ENCODE measurements at regions not wholly inside any gene's neighbourhood (a gene's known extent, or its start where the extent isn't known, plus 50 kb on each side); places are given as distances from the start of the nearest gene placed in this dataset.

DNA sequence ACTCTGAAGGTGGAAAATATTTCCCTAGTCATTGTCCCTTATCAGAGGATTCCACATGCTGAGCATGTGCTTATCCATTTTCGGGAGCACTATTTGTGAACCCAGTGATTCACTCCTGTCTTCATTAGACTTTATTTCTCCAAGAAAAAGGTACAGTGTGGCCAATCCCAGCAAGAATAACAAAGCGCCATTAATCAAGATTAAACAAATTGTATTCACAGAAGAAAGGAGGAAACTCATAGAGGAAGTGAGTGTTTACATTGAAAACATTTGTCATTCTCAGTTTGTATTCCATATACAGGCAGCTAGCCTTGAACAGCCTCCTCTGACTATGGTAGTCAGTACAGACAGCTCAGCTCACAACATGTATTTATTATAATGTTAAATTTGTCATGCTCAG, 1669.9 kb upstream of the SPRY2 start:
- ChIA-PET CTCF (ENCODE audit: unreplicated experiment) (no interaction called here), POLR2A (no interaction called here)
- TF ChIP-seq, protein P1, sequence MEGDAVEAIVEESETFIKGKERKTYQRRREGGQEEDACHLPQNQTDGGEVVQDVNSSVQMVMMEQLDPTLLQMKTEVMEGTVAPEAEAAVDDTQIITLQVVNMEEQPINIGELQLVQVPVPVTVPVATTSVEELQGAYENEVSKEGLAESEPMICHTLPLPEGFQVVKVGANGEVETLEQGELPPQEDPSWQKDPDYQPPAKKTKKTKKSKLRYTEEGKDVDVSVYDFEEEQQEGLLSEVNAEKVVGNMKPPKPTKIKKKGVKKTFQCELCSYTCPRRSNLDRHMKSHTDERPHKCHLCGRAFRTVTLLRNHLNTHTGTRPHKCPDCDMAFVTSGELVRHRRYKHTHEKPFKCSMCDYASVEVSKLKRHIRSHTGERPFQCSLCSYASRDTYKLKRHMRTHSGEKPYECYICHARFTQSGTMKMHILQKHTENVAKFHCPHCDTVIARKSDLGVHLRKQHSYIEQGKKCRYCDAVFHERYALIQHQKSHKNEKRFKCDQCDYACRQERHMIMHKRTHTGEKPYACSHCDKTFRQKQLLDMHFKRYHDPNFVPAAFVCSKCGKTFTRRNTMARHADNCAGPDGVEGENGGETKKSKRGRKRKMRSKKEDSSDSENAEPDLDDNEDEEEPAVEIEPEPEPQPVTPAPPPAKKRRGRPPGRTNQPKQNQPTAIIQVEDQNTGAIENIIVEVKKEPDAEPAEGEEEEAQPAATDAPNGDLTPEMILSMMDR (conservative IDR thresholded peaks at IDR 0.05; ENCODE audit: low read length) = no peak
- TF ChIP-seq EZH2phosphoT487 (IDR thresholded peaks at IDR 0.05; ENCODE audit: borderline replicate concordance, low read depth, low read length) = no peak
- peaks cover 4% of the 10 kb centered on the region; the same call in 1 of the 2 replicates for H3K9me3 ChIP-seq (ENCODE audit: low read length)
- no peak for DNase-seq (ENCODE audit: low spot score)
- intact Hi-C loops (cut with micrococcal nuclease; ENCODE audit: unreplicated experiment) = no loop called here
- BruUV-seq (replicated peaks) = no TSS peak
- no peak overlapping the region for H3K4me3 ChIP-seq (ENCODE audit: low read depth, low read length, poor library complexity, severe bottlenecking)
- H3K36me3 ChIP-seq (ENCODE audit: insufficient read depth, low read length) = no peaks in the 10 kb centered on the region
- H2AFZ ChIP-seq (ENCODE audit: low read length) = no peak overlapping the region
- no peaks in the 10 kb centered on the region for H4K20me1 ChIP-seq (ENCODE audit: insufficient read depth, low read length)
- H3K27ac ChIP-seq (ENCODE audit: low read depth, low read length, poor library complexity, severe bottlenecking) = no peak overlapping the region
- no peaks in the 10 kb centered on the region for H3K79me2 ChIP-seq (ENCODE audit: insufficient read depth, low read depth, low read length)
- H3K4me1 ChIP-seq (ENCODE audit: insufficient read depth, low read length, poor library complexity, severe bottlenecking) = no peaks in the 10 kb centered on the region
- H3K9me2 ChIP-seq (ENCODE audit: insufficient read depth, low read length) = no peaks in the 10 kb centered on the region
- no peak overlapping the region for H3K4me2 ChIP-seq (ENCODE audit: low read length)

GRCh38 chr13:82002710-82003109, 1661.8 kb upstream of the SPRY2 start:
- H3K4me2 ChIP-seq (ENCODE audit: low read length) = no peak overlapping the region
- H3K27ac ChIP-seq (ENCODE audit: low read depth, low read length, poor library complexity, severe bottlenecking) = no peak overlapping the region
- H2AFZ ChIP-seq (ENCODE audit: low read length) = no peak overlapping the region
- no TSS peak for BruUV-seq (replicated peaks)
- DNase-seq (ENCODE audit: low spot score) = no peak
- no peaks in the 10 kb centered on the region for H4K20me1 ChIP-seq (ENCODE audit: insufficient read depth, low read length)
- intact Hi-C loops (cut with micrococcal nuclease; ENCODE audit: unreplicated experiment) = no loop called here
- ChIA-PET CTCF (ENCODE audit: unreplicated experiment) (no interaction called here), POLR2A (no interaction called here)
- TF ChIP-seq EZH2phosphoT487 (IDR thresholded peaks at IDR 0.05; ENCODE audit: borderline replicate concordance, low read depth, low read length) = no peak
- TF ChIP-seq, protein P1 (conservative IDR thresholded peaks at IDR 0.05; ENCODE audit: low read length) = no peak
- no peak overlapping the region for H3K4me3 ChIP-seq (ENCODE audit: low read depth, low read length, poor library complexity, severe bottlenecking)
- no peaks in the 10 kb centered on the region for H3K79me2 ChIP-seq (ENCODE audit: insufficient read depth, low read depth, low read length)
- no peaks in the 10 kb centered on the region for H3K9me3 ChIP-seq (ENCODE audit: low read length)
- H3K4me1 ChIP-seq (ENCODE audit: insufficient read depth, low read length, poor library complexity, severe bottlenecking) = no peaks in the 10 kb centered on the region
- H3K36me3 ChIP-seq (ENCODE audit: insufficient read depth, low read length) = no peaks in the 10 kb centered on the region
- no peaks in the 10 kb centered on the region for H3K9me2 ChIP-seq (ENCODE audit: insufficient read depth, low read length)

DNA sequence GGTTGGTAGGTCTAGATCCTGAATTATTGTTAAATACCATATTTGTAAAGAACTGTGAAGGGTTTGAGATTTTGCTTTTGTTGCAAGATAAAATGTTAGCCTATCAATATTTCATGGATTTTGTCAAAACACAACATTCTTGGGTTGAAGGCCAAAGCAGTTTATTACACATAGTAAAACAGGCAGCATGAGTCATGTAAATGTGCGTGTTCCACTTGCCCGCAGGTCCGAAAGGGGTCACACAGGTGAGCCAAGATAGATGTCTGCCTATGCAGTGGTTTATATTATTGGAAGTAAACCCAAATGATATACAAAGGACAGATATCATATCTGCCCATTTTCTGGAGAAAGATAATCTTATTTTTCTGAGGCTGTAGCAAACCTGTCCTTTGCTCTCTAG, 1654.4 kb upstream of the SPRY2 start:
- H3K4me2 ChIP-seq (ENCODE audit: low read length) = no peak overlapping the region
- ChIA-PET CTCF (ENCODE audit: unreplicated experiment) (no interaction called here), POLR2A (no interaction called here)
- no peaks in the 10 kb centered on the region for H4K20me1 ChIP-seq (ENCODE audit: insufficient read depth, low read length)
- no peaks in the 10 kb centered on the region for H3K79me2 ChIP-seq (ENCODE audit: insufficient read depth, low read depth, low read length)
- no peak overlapping the region for H3K27ac ChIP-seq (ENCODE audit: low read depth, low read length, poor library complexity, severe bottlenecking)
- H3K9me2 ChIP-seq (ENCODE audit: insufficient read depth, low read length) = no peaks in the 10 kb centered on the region
- no peak overlapping the region for H3K4me3 ChIP-seq (ENCODE audit: low read depth, low read length, poor library complexity, severe bottlenecking)
- BruUV-seq (replicated peaks) = no TSS peak
- H3K36me3 ChIP-seq (ENCODE audit: insufficient read depth, low read length) = no peaks in the 10 kb centered on the region
- no peaks in the 10 kb centered on the region for H3K9me3 ChIP-seq (ENCODE audit: low read length)
- H3K4me1 ChIP-seq (ENCODE audit: insufficient read depth, low read length, poor library complexity, severe bottlenecking) = no peaks in the 10 kb centered on the region
- TF ChIP-seq, protein P1 (conservative IDR thresholded peaks at IDR 0.05; ENCODE audit: low read length) = no peak
- TF ChIP-seq EZH2phosphoT487 (IDR thresholded peaks at IDR 0.05; ENCODE audit: borderline replicate concordance, low read depth, low read length) = no peak
- no peak for DNase-seq (ENCODE audit: low spot score)
- intact Hi-C loops (cut with micrococcal nuclease; ENCODE audit: unreplicated experiment) = no loop called here
- no peak overlapping the region for H2AFZ ChIP-seq (ENCODE audit: low read length)
